AG10803 (cell line): ENCODE measurements at regions not wholly inside any gene's neighbourhood (a gene's known extent, or its start where the extent isn't known, plus 50 kb on each side); places are given as distances from the start of the nearest gene placed in this dataset.
"Not testable (repeated sequence)": the region's sequence is repeated elsewhere in the genome, so short reads cannot be mapped to it uniquely, and the experiment has no call there.

Experiments
- DNase-seq: peaks from one replicate; pipeline ENCODE4 v3.0.0; 2010; ENCODE audit warnings: low read depth
- H3K4me3 ChIP-seq: 2 replicates; pipeline ENCODE4 v1.5.1; 2011; ENCODE audit warnings: mild to moderate bottlenecking, low read length, control low read depth
- CTCF ChIP-seq: conservative IDR thresholded peaks from 2 replicates; pipeline ENCODE4 v1.5.1; 2011; ENCODE audit warnings: mild to moderate bottlenecking, low read length, control low read depth, inconsistent platforms

GRCh38 chr6:155829646-155830045, 374.0 kb upstream of the NOX3 start:
- H3K4me3 ChIP-seq: no peak overlapping the region
- TF ChIP-seq CTCF: no peak
- DNase-seq: no peak

DNA sequence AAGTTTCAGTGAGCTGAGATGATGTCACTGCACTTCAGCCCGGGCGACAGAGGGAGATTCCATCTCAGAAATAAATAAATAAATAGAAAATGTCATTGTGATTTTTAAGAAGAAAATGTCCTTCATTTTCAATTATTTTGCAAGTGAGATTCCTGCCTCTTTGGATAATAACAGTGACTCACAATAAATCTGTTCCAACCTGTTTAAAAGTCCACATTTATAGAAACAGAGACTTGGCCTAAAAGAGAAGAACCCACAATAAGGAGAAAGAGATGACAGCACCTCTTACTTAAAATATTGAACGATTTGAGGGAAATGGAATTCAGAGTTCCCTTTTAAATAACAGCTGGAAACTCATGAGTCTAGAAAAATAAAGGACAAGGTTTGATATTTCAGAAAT, 373.4 kb upstream of the NOX3 start:
- DNase-seq: no peak
- no peak for TF ChIP-seq CTCF
- no peak overlapping the region for H3K4me3 ChIP-seq

DNA sequence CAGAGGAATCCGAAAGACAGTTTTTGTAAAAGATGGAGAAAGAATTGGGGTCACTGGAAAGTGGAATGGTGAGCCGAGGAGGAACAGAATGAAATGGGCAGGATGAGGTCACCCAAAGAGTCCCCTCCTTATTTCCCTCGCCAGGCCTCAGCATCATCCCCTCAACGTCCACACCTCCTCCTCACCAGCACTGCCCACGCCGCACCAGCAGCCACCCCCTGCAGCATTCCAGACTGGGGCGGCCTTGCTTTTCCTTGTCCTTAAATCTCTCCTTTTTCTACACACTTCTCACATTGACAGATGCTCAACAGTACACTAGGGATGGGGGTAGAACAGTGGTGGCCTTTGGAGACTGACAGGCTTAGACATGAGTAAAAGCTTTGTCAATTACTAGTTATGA, 363.1 kb upstream of the NOX3 start:
- TF ChIP-seq CTCF: no peak
- H3K4me3 ChIP-seq: no peak overlapping the region
- no peak for DNase-seq

GRCh38 chr6:155813548-155813947, 357.9 kb upstream of the NOX3 start:
- DNase-seq: no peak
- no peak overlapping the region for H3K4me3 ChIP-seq
- no peak for TF ChIP-seq CTCF

DNA sequence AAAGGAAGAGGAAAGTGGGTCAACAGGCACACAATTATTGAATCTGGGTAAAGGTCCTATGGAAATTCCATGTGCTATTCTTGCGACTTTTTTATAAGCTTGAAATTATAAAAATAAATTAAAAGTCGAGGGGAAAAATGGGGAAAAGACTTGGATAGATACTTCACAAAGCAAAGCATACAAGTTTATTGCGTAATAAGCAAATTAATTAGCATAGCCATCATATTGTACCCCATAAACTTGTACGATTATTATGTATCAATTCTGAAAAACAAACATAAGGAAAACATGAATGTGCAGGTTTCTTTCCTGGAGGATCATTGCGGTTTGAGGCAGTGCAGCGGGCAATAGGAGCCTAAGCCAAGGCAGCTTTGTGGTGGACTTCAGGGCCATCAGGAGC, 351.6 kb upstream of the NOX3 start:
- H3K4me3 ChIP-seq: no peak overlapping the region
- no peak for DNase-seq
- no peak for TF ChIP-seq CTCF

DNA sequence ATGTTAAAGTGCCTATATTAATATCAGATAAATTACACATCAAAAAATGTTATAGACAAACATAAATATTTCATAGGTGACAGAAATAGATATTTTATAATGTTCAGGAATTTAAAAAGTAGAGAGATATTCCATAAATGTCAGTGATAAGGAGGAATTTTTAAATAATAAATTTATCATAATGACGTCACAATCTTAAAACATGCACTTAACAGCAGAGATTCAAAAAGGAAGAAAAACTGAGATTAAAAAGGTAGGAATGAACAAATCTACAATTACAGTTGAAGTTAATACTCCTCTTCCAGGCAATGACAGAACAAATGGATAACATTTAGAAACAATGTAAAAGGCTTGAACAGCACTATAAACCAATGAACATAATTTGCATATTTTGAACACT, 345.4 kb upstream of the NOX3 start:
- DNase-seq: no peak
- no peak for TF ChIP-seq CTCF
- no peak overlapping the region for H3K4me3 ChIP-seq

- not testable (repeated sequence) for DNase-seq, H3K4me3 ChIP-seq
Measured at GRCh38 chr6:155798876-155799275, 343.2 kb upstream of the NOX3 start.

DNA sequence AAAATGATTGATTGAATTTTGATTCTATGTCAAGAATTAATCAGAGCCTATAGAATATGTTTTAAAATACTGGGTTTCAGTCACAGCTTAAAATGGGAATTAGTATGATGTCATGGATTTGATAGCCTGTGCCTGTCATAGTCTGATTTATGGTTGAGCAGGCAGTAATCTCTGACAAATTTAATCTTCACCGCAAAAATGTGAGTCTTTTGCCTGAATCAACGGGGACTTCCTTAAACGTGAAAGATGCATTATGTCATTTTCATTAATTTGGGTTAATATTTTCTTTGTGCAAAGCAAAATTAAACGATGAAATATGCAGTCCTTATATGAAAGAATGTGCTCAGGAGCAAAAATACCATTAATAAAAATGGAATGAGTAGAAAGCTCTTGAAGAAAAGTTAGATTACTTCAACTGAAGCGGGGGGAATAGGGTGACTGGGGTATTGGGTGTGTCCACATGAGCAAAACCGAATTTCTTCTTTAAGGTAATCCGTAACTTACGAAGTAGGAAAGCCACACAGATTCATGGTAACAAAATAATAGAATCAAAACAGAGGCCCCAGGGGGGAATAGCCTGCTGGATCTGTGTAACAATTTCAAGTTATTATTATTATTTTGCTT, 339.6 kb upstream of the NOX3 start:
- no peak overlapping the region for H3K4me3 ChIP-seq
- DNase-seq: no peak
- no peak for TF ChIP-seq CTCF
